ENCODE measurements at regions not wholly inside any gene's neighbourhood (a gene's known extent, or its start where the extent isn't known, plus 50 kb on each side); places are given as distances from the start of the nearest gene placed in this dataset.
"Not testable (repeated sequence)": the region's sequence is repeated elsewhere in the genome, so short reads cannot be mapped to it uniquely, and the experiment has no call there.

GRCh38 chr2:153664009-153664408, 185.4 kb upstream of the RPRM start:
- in situ Hi-C loops (cut with HindIII; ENCODE audit: extremely low pct_ligation_motif_present, low pct_unique_long_range_greater_than_20kb); FAIRE-seq; BruUV-seq (replicated peaks); POLR2A ChIA-PET; CTCF ChIA-PET (ENCODE audit: low intra/inter-chr PET ratio, low total read pairs); H4K20me1 ChIP-seq (ENCODE audit: insufficient read depth, low read length); H3K27ac ChIP-seq (ENCODE audit: extremely low read length, insufficient read depth, low read length); H3K36me3 ChIP-seq (replicated peaks in 1 of 2; ENCODE audit: control insufficient read depth in 1 of 2, insufficient read depth in 2 of 2, low read length in 2 of 2); H3K4me1 ChIP-seq (ENCODE audit: insufficient read depth, low read length); ATAC-seq; H3K9ac ChIP-seq (ENCODE audit: insufficient read depth, low read depth, low read length); H3K27me3 ChIP-seq (ENCODE audit: control insufficient read depth in 1 of 2, insufficient read depth in 2 of 2, low read length in 2 of 2); intact Hi-C loops (cut with micrococcal nuclease; ENCODE audit: unreplicated experiment); H2AFZ ChIP-seq (ENCODE audit: low read length); H3K4me3 ChIP-seq (replicated peaks in 1 of 3; ENCODE audit: insufficient read depth in 1 of 3, low read depth in 2 of 3, low read length in 3 of 3); H3K4me2 ChIP-seq (ENCODE audit: low read depth, low read length); H3K79me2 ChIP-seq (ENCODE audit: insufficient read depth, low read length); DNase-seq (ENCODE audit: low spot score): not testable (repeated sequence)
- 21% methylated on average over 5 of the region's 5 CpGs for WGBS (ENCODE audit: low lambda C conversion rate)
- peaks cover 56% of the 10 kb centered on the region for H3K9me3 ChIP-seq (ENCODE audit: low read length)

GRCh38 chr2:153667475-153667874, 188.9 kb upstream of the RPRM start:
- H3K36me3 ChIP-seq (replicated peaks in 1 of 2; ENCODE audit: control insufficient read depth in 1 of 2, insufficient read depth in 2 of 2, low read length in 2 of 2): no peaks in the 10 kb centered on the region
- H3K4me1 ChIP-seq (ENCODE audit: insufficient read depth, low read length): no peaks in the 10 kb centered on the region
- no peaks in the 10 kb centered on the region for H3K27me3 ChIP-seq (ENCODE audit: control insufficient read depth in 1 of 2, insufficient read depth in 2 of 2, low read length in 2 of 2)
- WGBS (ENCODE audit: low lambda C conversion rate): 7% methylated on average over 2 of the region's 2 CpGs
- no peak for DNase-seq (ENCODE audit: low spot score)
- H3K27ac ChIP-seq (ENCODE audit: extremely low read length, insufficient read depth, low read length): no peak overlapping the region
- no peak overlapping the region for H3K9ac ChIP-seq (ENCODE audit: insufficient read depth, low read depth, low read length)
- no peak overlapping the region for H2AFZ ChIP-seq (ENCODE audit: low read length)
- no peak for TF ChIP-seq SMAD9 (CRISPR knock-in tag; IDR thresholded peaks at IDR 0.05)
- TF ChIP-seq PHF8 (CRISPR knock-in tag; IDR thresholded peaks at IDR 0.05): no peak
- no peak for TF ChIP-seq MAZ (IDR thresholded peaks at IDR 0.05; ENCODE audit: borderline replicate concordance, low read depth, low read length)
- no peak for TF ChIP-seq MAZ (CRISPR knock-in tag; IDR thresholded peaks at IDR 0.05; ENCODE audit: low read depth)
- BruUV-seq (replicated peaks): no TSS peak
- peaks cover 58% of the 10 kb centered on the region for H3K9me3 ChIP-seq (ENCODE audit: low read length)
- H3K4me2 ChIP-seq (ENCODE audit: low read depth, low read length): no peak overlapping the region
- no peaks in the 10 kb centered on the region for H4K20me1 ChIP-seq (ENCODE audit: insufficient read depth, low read length)
- ChIA-PET CTCF (ENCODE audit: low intra/inter-chr PET ratio, low total read pairs) (no interaction called here), POLR2A (no interaction called here)
- in situ Hi-C loops (cut with HindIII; ENCODE audit: extremely low pct_ligation_motif_present, low pct_unique_long_range_greater_than_20kb): no loop called here
- H3K79me2 ChIP-seq (ENCODE audit: insufficient read depth, low read length): no peaks in the 10 kb centered on the region
- H3K4me3 ChIP-seq (replicated peaks in 1 of 3; ENCODE audit: insufficient read depth in 1 of 3, low read depth in 2 of 3, low read length in 3 of 3): no peak overlapping the region
- FAIRE-seq: no peak
- ATAC-seq: no peak
- intact Hi-C loops (cut with micrococcal nuclease; ENCODE audit: unreplicated experiment): no loop called here
